K562 (cell line): ENCODE measurements at regions not wholly inside any gene's neighbourhood (a gene's known extent, or its start where the extent isn't known, plus 50 kb on each side); places are given as distances from the start of the nearest gene placed in this dataset.

ENCODE experiments used
- RFX1 ChIP-seq: fragments of 450-650 bp; IDR thresholded peaks from 2 replicates; pipeline ENCODE4 v1.6.1; 2016; ENCODE audit warnings: mild to moderate bottlenecking, moderate library complexity
- U2AF2 ChIP-seq: fragments of 200-400 bp; formaldehyde crosslinking; optimal IDR thresholded peaks from 2 replicates; pipeline ENCODE3; 2017; ENCODE audit warnings: low read depth, mild to moderate bottlenecking, low read length
- ZNF134 ChIP-seq: fragments of 250-450 bp; sonication (Bioruptor Pico); conservative IDR thresholded peaks from 2 replicates; pipeline ENCODE4 v1.4.0; 2020
- ZNF174 ChIP-seq: fragments of 250-450 bp; sonication (Bioruptor Pico); IDR thresholded peaks from 2 replicates; pipeline ENCODE4 v1.4.0; 2020; ENCODE audit warnings: mild to moderate bottlenecking
- ZNF197 ChIP-seq: fragments of 200-800 bp; sonication (Bioruptor generic); IDR thresholded peaks from 2 replicates; pipeline ENCODE4 v1.6.1; 2016; ENCODE audit warnings: low read depth, missing genetic modification characterization, missing compliant biosample characterization
- ZNF507 ChIP-seq: conservative IDR thresholded peaks from 2 replicates; pipeline ENCODE4 v1.6.1; 2017; ENCODE audit warnings: missing genetic modification characterization, missing compliant biosample characterization
- ZNF696 ChIP-seq: fragments of 250-450 bp; sonication (Bioruptor Pico); conservative IDR thresholded peaks from 2 replicates; pipeline ENCODE4 v1.4.0; 2020; ENCODE audit warnings: mild to moderate bottlenecking, moderate library complexity
- TF ChIP-seq, protein P1 (sequence below): fragments of 450-650 bp; IDR thresholded peaks from 2 replicates; pipeline ENCODE4 v1.7.1; 2018; ENCODE audit warnings: mild to moderate bottlenecking, low read depth; ENCODE audit not compliant: partially characterized antibody
- TF ChIP-seq, protein P2 (sequence below): fragments of 450-650 bp; IDR thresholded peaks from one replicate; pipeline ENCODE4 v1.6.1; 2018; ENCODE audit warnings: mild to moderate bottlenecking, moderate library complexity; ENCODE audit not compliant: partially characterized antibody
- TF ChIP-seq, protein P3 (sequence below): fragments of 450-650 bp; IDR thresholded peaks from 2 replicates; pipeline ENCODE4 v1.6.1; 2017; ENCODE audit warnings: antibody characterized with exemption
- TF ChIP-seq, protein P4 (sequence below): IDR thresholded peaks from 2 replicates; pipeline ENCODE4 v1.6.1; 2016; ENCODE audit warnings: missing genetic modification characterization, missing compliant biosample characterization

DNA sequence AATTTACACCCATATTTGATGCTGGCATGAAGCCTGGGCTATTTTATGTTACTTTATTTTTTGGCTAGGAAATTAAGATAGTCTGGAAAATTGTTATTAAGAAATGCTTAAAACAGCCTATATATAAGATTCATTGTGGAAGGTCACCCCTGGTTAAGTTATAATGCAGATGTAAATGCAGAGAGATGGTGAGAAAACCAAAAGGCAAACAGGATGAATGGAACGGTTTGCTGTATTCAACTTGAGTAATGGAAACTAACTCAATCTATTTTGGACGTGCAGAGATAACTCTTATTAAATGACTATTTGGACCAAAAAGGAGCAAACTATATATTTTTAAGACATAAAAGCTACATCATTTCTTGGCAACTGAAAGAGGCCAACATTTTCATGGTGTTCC, 446.3 kb upstream of the FRG1 start (continued):
- TF ChIP-seq, protein P1, sequence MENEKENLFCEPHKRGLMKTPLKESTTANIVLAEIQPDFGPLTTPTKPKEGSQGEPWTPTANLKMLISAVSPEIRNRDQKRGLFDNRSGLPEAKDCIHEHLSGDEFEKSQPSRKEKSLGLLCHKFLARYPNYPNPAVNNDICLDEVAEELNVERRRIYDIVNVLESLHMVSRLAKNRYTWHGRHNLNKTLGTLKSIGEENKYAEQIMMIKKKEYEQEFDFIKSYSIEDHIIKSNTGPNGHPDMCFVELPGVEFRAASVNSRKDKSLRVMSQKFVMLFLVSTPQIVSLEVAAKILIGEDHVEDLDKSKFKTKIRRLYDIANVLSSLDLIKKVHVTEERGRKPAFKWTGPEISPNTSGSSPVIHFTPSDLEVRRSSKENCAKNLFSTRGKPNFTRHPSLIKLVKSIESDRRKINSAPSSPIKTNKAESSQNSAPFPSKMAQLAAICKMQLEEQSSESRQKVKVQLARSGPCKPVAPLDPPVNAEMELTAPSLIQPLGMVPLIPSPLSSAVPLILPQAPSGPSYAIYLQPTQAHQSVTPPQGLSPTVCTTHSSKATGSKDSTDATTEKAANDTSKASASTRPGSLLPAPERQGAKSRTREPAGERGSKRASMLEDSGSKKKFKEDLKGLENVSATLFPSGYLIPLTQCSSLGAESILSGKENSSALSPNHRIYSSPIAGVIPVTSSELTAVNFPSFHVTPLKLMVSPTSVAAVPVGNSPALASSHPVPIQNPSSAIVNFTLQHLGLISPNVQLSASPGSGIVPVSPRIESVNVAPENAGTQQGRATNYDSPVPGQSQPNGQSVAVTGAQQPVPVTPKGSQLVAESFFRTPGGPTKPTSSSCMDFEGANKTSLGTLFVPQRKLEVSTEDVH: no peak
- TF ChIP-seq, protein P2, sequence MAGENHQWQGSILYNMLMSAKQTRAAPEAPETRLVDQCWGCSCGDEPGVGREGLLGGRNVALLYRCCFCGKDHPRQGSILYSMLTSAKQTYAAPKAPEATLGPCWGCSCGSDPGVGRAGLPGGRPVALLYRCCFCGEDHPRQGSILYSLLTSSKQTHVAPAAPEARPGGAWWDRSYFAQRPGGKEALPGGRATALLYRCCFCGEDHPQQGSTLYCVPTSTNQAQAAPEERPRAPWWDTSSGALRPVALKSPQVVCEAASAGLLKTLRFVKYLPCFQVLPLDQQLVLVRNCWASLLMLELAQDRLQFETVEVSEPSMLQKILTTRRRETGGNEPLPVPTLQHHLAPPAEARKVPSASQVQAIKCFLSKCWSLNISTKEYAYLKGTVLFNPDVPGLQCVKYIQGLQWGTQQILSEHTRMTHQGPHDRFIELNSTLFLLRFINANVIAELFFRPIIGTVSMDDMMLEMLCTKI: no peak
- no peak for TF ChIP-seq ZNF507 (tag)
- TF ChIP-seq, protein P3, sequence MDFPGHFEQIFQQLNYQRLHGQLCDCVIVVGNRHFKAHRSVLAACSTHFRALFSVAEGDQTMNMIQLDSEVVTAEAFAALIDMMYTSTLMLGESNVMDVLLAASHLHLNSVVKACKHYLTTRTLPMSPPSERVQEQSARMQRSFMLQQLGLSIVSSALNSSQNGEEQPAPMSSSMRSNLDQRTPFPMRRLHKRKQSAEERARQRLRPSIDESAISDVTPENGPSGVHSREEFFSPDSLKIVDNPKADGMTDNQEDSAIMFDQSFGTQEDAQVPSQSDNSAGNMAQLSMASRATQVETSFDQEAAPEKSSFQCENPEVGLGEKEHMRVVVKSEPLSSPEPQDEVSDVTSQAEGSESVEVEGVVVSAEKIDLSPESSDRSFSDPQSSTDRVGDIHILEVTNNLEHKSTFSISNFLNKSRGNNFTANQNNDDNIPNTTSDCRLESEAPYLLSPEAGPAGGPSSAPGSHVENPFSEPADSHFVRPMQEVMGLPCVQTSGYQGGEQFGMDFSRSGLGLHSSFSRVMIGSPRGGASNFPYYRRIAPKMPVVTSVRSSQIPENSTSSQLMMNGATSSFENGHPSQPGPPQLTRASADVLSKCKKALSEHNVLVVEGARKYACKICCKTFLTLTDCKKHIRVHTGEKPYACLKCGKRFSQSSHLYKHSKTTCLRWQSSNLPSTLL: no peak
- TF ChIP-seq, protein P4, sequence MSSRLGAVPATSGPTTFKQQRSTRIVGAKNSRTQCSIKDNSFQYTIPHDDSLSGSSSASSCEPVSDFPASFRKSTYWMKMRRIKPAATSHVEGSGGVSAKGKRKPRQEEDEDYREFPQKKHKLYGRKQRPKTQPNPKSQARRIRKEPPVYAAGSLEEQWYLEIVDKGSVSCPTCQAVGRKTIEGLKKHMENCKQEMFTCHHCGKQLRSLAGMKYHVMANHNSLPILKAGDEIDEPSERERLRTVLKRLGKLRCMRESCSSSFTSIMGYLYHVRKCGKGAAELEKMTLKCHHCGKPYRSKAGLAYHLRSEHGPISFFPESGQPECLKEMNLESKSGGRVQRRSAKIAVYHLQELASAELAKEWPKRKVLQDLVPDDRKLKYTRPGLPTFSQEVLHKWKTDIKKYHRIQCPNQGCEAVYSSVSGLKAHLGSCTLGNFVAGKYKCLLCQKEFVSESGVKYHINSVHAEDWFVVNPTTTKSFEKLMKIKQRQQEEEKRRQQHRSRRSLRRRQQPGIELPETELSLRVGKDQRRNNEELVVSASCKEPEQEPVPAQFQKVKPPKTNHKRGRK (tag): no peak
- TF ChIP-seq RFX1: no peak
- TF ChIP-seq ZNF197 (CRISPR knock-in tag): no peak
- no peak for TF ChIP-seq ZNF134
- no peak for TF ChIP-seq U2AF2
- TF ChIP-seq ZNF174 (CRISPR knock-in tag): no peak
- no peak for TF ChIP-seq ZNF696 (CRISPR knock-in tag)
- TF ChIP-seq, all 486 proteins: peak for 0
